ENCODE measurements at regions not wholly inside any gene's neighbourhood (a gene's known extent, or its start where the extent isn't known, plus 50 kb on each side); places are given as distances from the start of the nearest gene placed in this dataset.

DNA sequence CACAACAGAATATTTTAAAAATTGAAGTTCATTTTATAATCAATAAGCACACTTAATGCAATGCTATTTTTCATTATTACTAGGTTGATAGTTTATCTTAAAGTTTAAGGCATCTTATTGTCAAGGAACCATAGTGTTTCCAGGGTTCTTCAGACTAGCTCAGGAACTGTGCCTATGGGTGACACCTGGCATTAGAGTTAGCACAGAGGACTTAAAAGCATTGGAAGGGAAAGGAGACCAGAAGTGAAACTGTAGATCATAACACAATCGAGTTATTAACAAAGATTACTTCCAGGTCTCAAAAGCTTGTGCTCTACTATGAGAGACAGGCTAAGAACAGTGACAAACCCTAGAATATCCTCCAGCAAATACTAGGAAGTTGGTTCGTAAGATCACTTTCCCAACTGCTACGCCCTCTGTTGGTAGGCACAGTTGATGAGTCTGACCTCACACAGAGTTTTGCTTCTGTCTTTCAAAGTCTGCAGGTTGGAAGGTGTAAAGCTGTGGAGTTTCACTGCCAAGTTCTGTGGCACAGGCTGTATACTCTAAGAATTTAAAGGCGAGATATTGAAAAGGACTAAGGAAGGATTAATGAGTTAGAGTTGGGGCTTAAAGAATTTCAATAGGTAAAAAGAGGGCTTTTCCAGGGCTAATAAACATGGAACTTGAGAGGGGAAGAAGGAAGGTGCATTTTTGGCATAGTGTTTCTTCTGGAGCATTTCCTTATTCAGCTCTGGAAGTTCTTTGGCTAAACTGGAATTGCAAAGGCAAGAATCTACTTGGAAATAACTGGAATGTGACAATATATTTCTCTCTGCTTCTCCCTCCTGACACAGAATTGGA lies 531.3 kb upstream of the JAG1 start (continued):
- TF ChIP-seq, protein P1, sequence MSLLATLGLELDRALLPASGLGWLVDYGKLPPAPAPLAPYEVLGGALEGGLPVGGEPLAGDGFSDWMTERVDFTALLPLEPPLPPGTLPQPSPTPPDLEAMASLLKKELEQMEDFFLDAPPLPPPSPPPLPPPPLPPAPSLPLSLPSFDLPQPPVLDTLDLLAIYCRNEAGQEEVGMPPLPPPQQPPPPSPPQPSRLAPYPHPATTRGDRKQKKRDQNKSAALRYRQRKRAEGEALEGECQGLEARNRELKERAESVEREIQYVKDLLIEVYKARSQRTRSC (CRISPR knock-in tag; IDR thresholded peaks at IDR 0.05; ENCODE audit: low read depth) = no peak
- TF ChIP-seq ZNF749 (CRISPR knock-in tag; IDR thresholded peaks at IDR 0.05; ENCODE audit: borderline replicate concordance) (no peak), ZNF713 (CRISPR knock-in tag; IDR thresholded peaks at IDR 0.05) (no peak), MEIS2 (CRISPR knock-in tag; IDR thresholded peaks at IDR 0.05) (no peak), ISL2 (CRISPR knock-in tag; IDR thresholded peaks at IDR 0.05) (no peak), PHF21A (CRISPR knock-in tag; IDR thresholded peaks at IDR 0.05) (no peak), KAT8 (CRISPR knock-in tag; IDR thresholded peaks at IDR 0.05) (peak; percentile 51; the same call in 1 of the 2 replicates), ZNF264 (CRISPR knock-in tag; IDR thresholded peaks at IDR 0.05) (no peak), NR2C2 (CRISPR knock-in tag; IDR thresholded peaks at IDR 0.05; ENCODE audit: borderline replicate concordance) (no peak), ZBTB42 (CRISPR knock-in tag; IDR thresholded peaks at IDR 0.05) (no peak), ZSCAN22 (CRISPR knock-in tag; IDR thresholded peaks at IDR 0.05) (no peak), ZSCAN9 (CRISPR knock-in tag; IDR thresholded peaks at IDR 0.05; ENCODE audit: borderline replicate concordance) (no peak), ETV5 (CRISPR knock-in tag; IDR thresholded peaks at IDR 0.05; ENCODE audit: borderline replicate concordance) (peak; percentile 41; the same call in 1 of the 2 replicates), TEAD3 (CRISPR knock-in tag; optimal IDR thresholded peaks at IDR 0.05; ENCODE audit: borderline replicate concordance) (peak; percentile 38), PTBP1 (IDR thresholded peaks at IDR 0.05; ENCODE audit: low read depth, low read length, poor library complexity, severe bottlenecking) (no peak), FOXO1 (CRISPR knock-in tag; IDR thresholded peaks at IDR 0.05) (peak; percentile 38; the same call in 1 of the 2 replicates)
- TF ChIP-seq, protein P2, sequence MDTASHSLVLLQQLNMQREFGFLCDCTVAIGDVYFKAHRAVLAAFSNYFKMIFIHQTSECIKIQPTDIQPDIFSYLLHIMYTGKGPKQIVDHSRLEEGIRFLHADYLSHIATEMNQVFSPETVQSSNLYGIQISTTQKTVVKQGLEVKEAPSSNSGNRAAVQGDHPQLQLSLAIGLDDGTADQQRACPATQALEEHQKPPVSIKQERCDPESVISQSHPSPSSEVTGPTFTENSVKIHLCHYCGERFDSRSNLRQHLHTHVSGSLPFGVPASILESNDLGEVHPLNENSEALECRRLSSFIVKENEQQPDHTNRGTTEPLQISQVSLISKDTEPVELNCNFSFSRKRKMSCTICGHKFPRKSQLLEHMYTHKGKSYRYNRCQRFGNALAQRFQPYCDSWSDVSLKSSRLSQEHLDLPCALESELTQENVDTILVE (CRISPR knock-in tag; IDR thresholded peaks at IDR 0.05) = no peak; the same call in 1 of the 2 replicates
- TF ChIP-seq, protein P3, sequence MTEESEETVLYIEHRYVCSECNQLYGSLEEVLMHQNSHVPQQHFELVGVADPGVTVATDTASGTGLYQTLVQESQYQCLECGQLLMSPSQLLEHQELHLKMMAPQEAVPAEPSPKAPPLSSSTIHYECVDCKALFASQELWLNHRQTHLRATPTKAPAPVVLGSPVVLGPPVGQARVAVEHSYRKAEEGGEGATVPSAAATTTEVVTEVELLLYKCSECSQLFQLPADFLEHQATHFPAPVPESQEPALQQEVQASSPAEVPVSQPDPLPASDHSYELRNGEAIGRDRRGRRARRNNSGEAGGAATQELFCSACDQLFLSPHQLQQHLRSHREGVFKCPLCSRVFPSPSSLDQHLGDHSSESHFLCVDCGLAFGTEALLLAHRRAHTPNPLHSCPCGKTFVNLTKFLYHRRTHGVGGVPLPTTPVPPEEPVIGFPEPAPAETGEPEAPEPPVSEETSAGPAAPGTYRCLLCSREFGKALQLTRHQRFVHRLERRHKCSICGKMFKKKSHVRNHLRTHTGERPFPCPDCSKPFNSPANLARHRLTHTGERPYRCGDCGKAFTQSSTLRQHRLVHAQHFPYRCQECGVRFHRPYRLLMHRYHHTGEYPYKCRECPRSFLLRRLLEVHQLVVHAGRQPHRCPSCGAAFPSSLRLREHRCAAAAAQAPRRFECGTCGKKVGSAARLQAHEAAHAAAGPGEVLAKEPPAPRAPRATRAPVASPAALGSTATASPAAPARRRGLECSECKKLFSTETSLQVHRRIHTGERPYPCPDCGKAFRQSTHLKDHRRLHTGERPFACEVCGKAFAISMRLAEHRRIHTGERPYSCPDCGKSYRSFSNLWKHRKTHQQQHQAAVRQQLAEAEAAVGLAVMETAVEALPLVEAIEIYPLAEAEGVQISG (CRISPR knock-in tag; IDR thresholded peaks at IDR 0.05) = no peak
- TF ChIP-seq, protein P4, sequence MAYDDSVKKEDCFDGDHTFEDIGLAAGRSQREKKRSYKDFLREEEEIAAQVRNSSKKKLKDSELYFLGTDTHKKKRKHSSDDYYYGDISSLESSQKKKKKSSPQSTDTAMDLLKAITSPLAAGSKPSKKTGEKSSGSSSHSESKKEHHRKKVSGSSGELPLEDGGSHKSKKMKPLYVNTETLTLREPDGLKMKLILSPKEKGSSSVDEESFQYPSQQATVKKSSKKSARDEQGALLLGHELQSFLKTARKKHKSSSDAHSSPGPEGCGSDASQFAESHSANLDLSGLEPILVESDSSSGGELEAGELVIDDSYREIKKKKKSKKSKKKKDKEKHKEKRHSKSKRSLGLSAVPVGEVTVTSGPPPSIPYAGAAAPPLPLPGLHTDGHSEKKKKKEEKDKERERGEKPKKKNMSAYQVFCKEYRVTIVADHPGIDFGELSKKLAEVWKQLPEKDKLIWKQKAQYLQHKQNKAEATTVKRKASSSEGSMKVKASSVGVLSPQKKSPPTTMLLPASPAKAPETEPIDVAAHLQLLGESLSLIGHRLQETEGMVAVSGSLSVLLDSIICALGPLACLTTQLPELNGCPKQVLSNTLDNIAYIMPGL (CRISPR knock-in tag; IDR thresholded peaks at IDR 0.05; ENCODE audit: borderline replicate concordance in 1 of 2, low read depth in 1 of 2) = peak; percentile 54 to 75
- TF ChIP-seq, protein P5, sequence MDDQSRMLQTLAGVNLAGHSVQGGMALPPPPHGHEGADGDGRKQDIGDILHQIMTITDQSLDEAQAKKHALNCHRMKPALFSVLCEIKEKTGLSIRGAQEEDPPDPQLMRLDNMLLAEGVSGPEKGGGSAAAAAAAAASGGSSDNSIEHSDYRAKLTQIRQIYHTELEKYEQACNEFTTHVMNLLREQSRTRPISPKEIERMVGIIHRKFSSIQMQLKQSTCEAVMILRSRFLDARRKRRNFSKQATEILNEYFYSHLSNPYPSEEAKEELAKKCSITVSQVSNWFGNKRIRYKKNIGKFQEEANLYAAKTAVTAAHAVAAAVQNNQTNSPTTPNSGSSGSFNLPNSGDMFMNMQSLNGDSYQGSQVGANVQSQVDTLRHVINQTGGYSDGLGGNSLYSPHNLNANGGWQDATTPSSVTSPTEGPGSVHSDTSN (CRISPR knock-in tag; IDR thresholded peaks at IDR 0.05; ENCODE audit: borderline replicate concordance) = no peak
